ENCODE measurements at regions not wholly inside any gene's neighbourhood (a gene's known extent, or its start where the extent isn't known, plus 50 kb on each side); places are given as distances from the start of the nearest gene placed in this dataset.

- TF ChIP-seq CTCF (conservative IDR thresholded peaks at IDR 0.05; ENCODE audit: low read length) (no peak), EZH2phosphoT487 (IDR thresholded peaks at IDR 0.05; ENCODE audit: borderline replicate concordance) (no peak)
These were observed 218.9 kb downstream of the HS3ST1 start for GRCh38 chr4:11209826-11210225.

Measured in Loucy (cell line).